ENCODE measurements at regions not wholly inside any gene's neighbourhood (a gene's known extent, or its start where the extent isn't known, plus 50 kb on each side); places are given as distances from the start of the nearest gene placed in this dataset.
A peak's percentile ranks its signal among the peaks of the same experiment; 100 is the strongest.

GRCh38 chr15:38085931-38086568 is 151.6 kb downstream of the TMCO5A start:
- no peak overlapping the region for H3K27ac Mint-ChIP-seq
- H3K9me3 Mint-ChIP-seq: no peaks in the 10 kb centered on the region
- no peaks in the 10 kb centered on the region for H3K4me1 Mint-ChIP-seq
- H3K36me3 Mint-ChIP-seq (ENCODE audit: low read depth): no peaks in the 10 kb centered on the region
- DNase-seq: no peak
- H3K4me3 Mint-ChIP-seq: no peak overlapping the region
- peaks cover 4% of the 10 kb centered on the region for H3K27me3 Mint-ChIP-seq (ENCODE audit: low read depth, poor library complexity)
- TF ChIP-seq CTCF (IDR thresholded peaks at IDR 0.05): no peak

- Mint-ChIP-seq H3K4me1 (no peaks in the 10 kb centered on the region), H3K36me3 (ENCODE audit: low read depth) (no peaks in the 10 kb centered on the region), H3K9me3 (no peaks in the 10 kb centered on the region), H3K27ac (no peak overlapping the region), H3K4me3 (no peak overlapping the region), H3K27me3 (ENCODE audit: low read depth, poor library complexity) (peaks cover 4% of the 10 kb centered on the region)
- no peak for DNase-seq
- no peak for TF ChIP-seq CTCF (IDR thresholded peaks at IDR 0.05)
These were observed 152.2 kb downstream of the TMCO5A start for GRCh38 chr15:38086611-38087010.

- TF ChIP-seq CTCF (IDR thresholded peaks at IDR 0.05): no peak
- no peaks in the 10 kb centered on the region for H3K36me3 Mint-ChIP-seq (ENCODE audit: low read depth)
- H3K27me3 Mint-ChIP-seq (ENCODE audit: low read depth, poor library complexity): peaks cover 4% of the 10 kb centered on the region
- H3K9me3 Mint-ChIP-seq: no peaks in the 10 kb centered on the region
- H3K27ac Mint-ChIP-seq: no peak overlapping the region
- no peak for DNase-seq
- H3K4me3 Mint-ChIP-seq: no peak overlapping the region
- no peaks in the 10 kb centered on the region for H3K4me1 Mint-ChIP-seq
These were observed 154.5 kb downstream of the TMCO5A start for GRCh38 chr15:38088971-38089370.

- H3K27ac Mint-ChIP-seq: peak overlapping the region; percentile 37
- no peaks in the 10 kb centered on the region for H3K4me1 Mint-ChIP-seq
- no peak for TF ChIP-seq CTCF (IDR thresholded peaks at IDR 0.05)
- DNase-seq: no peak
- no peaks in the 10 kb centered on the region for H3K9me3 Mint-ChIP-seq
- H3K4me3 Mint-ChIP-seq: no peak overlapping the region
- peaks cover 4% of the 10 kb centered on the region for H3K27me3 Mint-ChIP-seq (ENCODE audit: low read depth, poor library complexity)
- H3K36me3 Mint-ChIP-seq (ENCODE audit: low read depth): no peaks in the 10 kb centered on the region
These were observed 155.8 kb downstream of the TMCO5A start for GRCh38 chr15:38090223-38090622.

- H3K4me3 Mint-ChIP-seq: no peak overlapping the region
- H3K27me3 Mint-ChIP-seq (ENCODE audit: low read depth, poor library complexity): peaks cover 5% of the 10 kb centered on the region
- peaks cover 4% of the 10 kb centered on the region for H3K9me3 Mint-ChIP-seq
- DNase-seq: no peak
- H3K27ac Mint-ChIP-seq: no peak overlapping the region
- no peaks in the 10 kb centered on the region for H3K4me1 Mint-ChIP-seq
- TF ChIP-seq CTCF (IDR thresholded peaks at IDR 0.05): no peak
- no peaks in the 10 kb centered on the region for H3K36me3 Mint-ChIP-seq (ENCODE audit: low read depth)
These were observed 156.2 kb downstream of the TMCO5A start for GRCh38 chr15:38090678-38091077.

GRCh38 chr15:38091078-38091645 is 156.7 kb downstream of the TMCO5A start:
- peaks cover 5% of the 10 kb centered on the region for H3K27me3 Mint-ChIP-seq (ENCODE audit: low read depth, poor library complexity)
- no peak for TF ChIP-seq CTCF (IDR thresholded peaks at IDR 0.05)
- H3K4me1 Mint-ChIP-seq: no peaks in the 10 kb centered on the region
- H3K36me3 Mint-ChIP-seq (ENCODE audit: low read depth): no peaks in the 10 kb centered on the region
- no peak for DNase-seq
- no peak overlapping the region for H3K27ac Mint-ChIP-seq
- H3K4me3 Mint-ChIP-seq: no peak overlapping the region
- H3K9me3 Mint-ChIP-seq: peaks cover 7% of the 10 kb centered on the region

All from nephron progenitor cell (in vitro differentiated cells).